Activated T-cell treated with anti-CD3 and anti-CD28 coated beads, Interleukin-2, amount 50 U/mL, for 24 hours (primary cell): ENCODE measurements at regions not wholly inside any gene's neighbourhood (a gene's known extent, or its start where the extent isn't known, plus 50 kb on each side); places are given as distances from the start of the nearest gene placed in this dataset.

ENCODE experiments used
- DNase-seq: peaks from one replicate; pipeline ENCODE4 v3.0.0-alpha.2; 2020
- H3K27ac Mint-ChIP-seq: 2 replicates; pipeline ENCODE4 v1.8.0; 2020; ENCODE audit warnings: mild to moderate bottlenecking, mixed read lengths
- H3K27me3 Mint-ChIP-seq: 2 replicates; pipeline ENCODE4 v1.8.0; 2020; ENCODE audit warnings: mixed read lengths
- H3K36me3 Mint-ChIP-seq: 2 replicates; pipeline ENCODE4 v1.8.0; 2020; ENCODE audit warnings: low read depth, mixed read lengths
- H3K4me1 Mint-ChIP-seq: 2 replicates; pipeline ENCODE4 v1.8.0; 2020; ENCODE audit warnings: low read depth, mixed read lengths
- H3K4me3 Mint-ChIP-seq: 2 replicates; pipeline ENCODE4 v1.8.0; 2020; ENCODE audit warnings: mild to moderate bottlenecking, moderate library complexity, mixed read lengths
- H3K9me3 Mint-ChIP-seq: 2 replicates; pipeline ENCODE4 v1.8.0; 2020; ENCODE audit warnings: mixed read lengths

DNA sequence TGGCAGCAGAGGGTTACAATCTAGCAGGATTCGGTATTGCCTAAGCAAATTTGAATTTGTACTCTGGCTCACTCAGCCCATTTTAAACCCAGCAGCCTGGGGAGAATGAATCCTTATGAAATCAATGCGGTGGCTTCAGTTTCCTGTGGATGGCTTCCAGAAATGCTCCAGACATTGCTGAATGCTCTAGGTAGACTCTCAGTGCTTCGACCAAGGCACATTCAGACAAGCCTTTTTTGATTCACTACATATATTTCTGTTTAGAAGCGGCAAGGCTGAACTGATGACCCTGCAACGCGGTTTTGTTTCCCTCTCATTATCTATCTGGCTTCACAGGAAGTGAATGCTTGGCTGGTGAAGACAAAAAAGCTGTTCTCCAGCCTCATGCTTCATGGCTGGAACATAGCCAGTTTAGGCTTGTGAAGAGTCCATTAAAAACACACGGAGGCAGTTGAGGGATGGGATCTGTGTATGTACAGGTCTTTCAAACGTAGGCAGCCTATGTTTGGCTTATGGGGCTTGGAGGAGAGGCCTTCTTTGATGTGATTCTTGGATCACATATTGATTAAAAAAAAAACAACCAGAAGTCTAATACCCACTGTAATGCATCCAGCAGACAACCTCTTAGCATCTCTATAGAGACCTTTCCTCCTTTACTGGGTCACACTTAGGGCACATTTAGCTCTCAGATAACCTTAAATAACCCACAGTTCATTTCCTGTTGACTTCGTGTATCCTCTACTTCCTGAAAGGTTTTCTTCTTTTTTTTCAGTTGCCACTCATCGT lies 400.2 kb upstream of the TBL1XR1 start:
- DNase-seq: peak; percentile 53
- H3K4me3 Mint-ChIP-seq: peak overlapping the region; percentile 56
- H3K4me1 Mint-ChIP-seq: peaks cover 80% of the 10 kb centered on the region
- H3K36me3 Mint-ChIP-seq: peaks cover 5% of the 10 kb centered on the region
- no peaks in the 10 kb centered on the region for H3K9me3 Mint-ChIP-seq
- peak overlapping the region; percentile 93 for H3K27ac Mint-ChIP-seq
- no peaks in the 10 kb centered on the region for H3K27me3 Mint-ChIP-seq

- DNase-seq: no peak
Observed at GRCh38 chr3:177598097-177598833, 401.0 kb upstream of the TBL1XR1 start.

GRCh38 chr3:177599326-177599725 lies 402.0 kb upstream of the TBL1XR1 start:
- no peak overlapping the region for H3K27ac Mint-ChIP-seq
- no peaks in the 10 kb centered on the region for H3K27me3 Mint-ChIP-seq
- DNase-seq: no peak
- H3K4me1 Mint-ChIP-seq: peaks cover 85% of the 10 kb centered on the region
- H3K36me3 Mint-ChIP-seq: peaks cover 5% of the 10 kb centered on the region
- H3K4me3 Mint-ChIP-seq: no peak overlapping the region
- H3K9me3 Mint-ChIP-seq: no peaks in the 10 kb centered on the region

More at GRCh38 chr3:177598097-177598833, 401.0 kb upstream of the TBL1XR1 start:
- Mint-ChIP-seq H3K4me3 (peak overlapping the region; percentile 56), H3K36me3 (peaks cover 5% of the 10 kb centered on the region), H3K9me3 (no peaks in the 10 kb centered on the region), H3K27ac (peak overlapping the region; percentile 93), H3K27me3 (no peaks in the 10 kb centered on the region), H3K4me1 (peaks cover 85% of the 10 kb centered on the region)

GRCh38 chr3:177599837-177600236 lies 402.6 kb upstream of the TBL1XR1 start:
- H3K27ac Mint-ChIP-seq: no peak overlapping the region
- H3K4me3 Mint-ChIP-seq: no peak overlapping the region
- DNase-seq: no peak
- peaks cover 82% of the 10 kb centered on the region for H3K4me1 Mint-ChIP-seq
- H3K36me3 Mint-ChIP-seq: peaks cover 6% of the 10 kb centered on the region
- no peaks in the 10 kb centered on the region for H3K27me3 Mint-ChIP-seq
- peaks cover 2% of the 10 kb centered on the region for H3K9me3 Mint-ChIP-seq

- Mint-ChIP-seq H3K27me3 (no peaks in the 10 kb centered on the region), H3K4me3 (no peak overlapping the region), H3K27ac (no peak overlapping the region), H3K9me3 (peaks cover 4% of the 10 kb centered on the region), H3K36me3 (peaks cover 8% of the 10 kb centered on the region), H3K4me1 (peaks cover 78% of the 10 kb centered on the region)
- no peak for DNase-seq
Observed at GRCh38 chr3:177600411-177600810, 403.1 kb upstream of the TBL1XR1 start.

- Mint-ChIP-seq H3K27ac (no peak overlapping the region), H3K9me3 (peaks cover 4% of the 10 kb centered on the region)
Observed at GRCh38 chr3:177601152-177601551, 403.9 kb upstream of the TBL1XR1 start.

GRCh38 chr3:177602601-177603147 lies 405.4 kb upstream of the TBL1XR1 start:
- DNase-seq: no peak
- H3K36me3 Mint-ChIP-seq: peaks cover 6% of the 10 kb centered on the region
- H3K27me3 Mint-ChIP-seq: no peaks in the 10 kb centered on the region
- peaks cover 65% of the 10 kb centered on the region for H3K4me1 Mint-ChIP-seq
- peaks cover 4% of the 10 kb centered on the region for H3K9me3 Mint-ChIP-seq
- H3K27ac Mint-ChIP-seq: peak overlapping the region; percentile 14
- H3K4me3 Mint-ChIP-seq: no peak overlapping the region

More at GRCh38 chr3:177601152-177601551, 403.9 kb upstream of the TBL1XR1 start:
- peaks cover 71% of the 10 kb centered on the region for H3K4me1 Mint-ChIP-seq
- H3K4me3 Mint-ChIP-seq: no peak overlapping the region
- no peak for DNase-seq
- H3K36me3 Mint-ChIP-seq: peaks cover 8% of the 10 kb centered on the region
- no peaks in the 10 kb centered on the region for H3K27me3 Mint-ChIP-seq

DNA sequence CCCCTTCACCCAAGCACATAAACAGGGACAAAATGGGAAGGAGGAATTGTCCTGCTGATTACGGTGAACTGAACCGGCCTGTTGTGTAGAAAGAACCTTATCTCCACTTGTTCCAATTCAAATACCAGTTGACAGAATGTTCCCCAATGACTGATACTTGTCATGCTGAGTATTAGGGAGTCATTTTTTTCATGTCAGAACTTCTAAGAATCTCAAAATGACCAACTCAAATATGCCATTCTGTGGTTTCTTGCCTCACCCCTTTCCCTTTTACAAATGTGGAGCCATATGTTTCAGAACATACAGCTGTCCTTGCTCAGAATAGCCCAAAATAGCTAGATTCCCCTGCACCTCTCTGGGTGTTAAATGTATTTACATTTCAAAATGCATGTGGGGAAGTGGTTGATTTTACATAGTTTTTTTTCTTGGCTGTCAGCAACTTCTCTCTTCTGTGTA lies 405.9 kb upstream of the TBL1XR1 start:
- Mint-ChIP-seq H3K27me3 (no peaks in the 10 kb centered on the region), H3K9me3 (peaks cover 4% of the 10 kb centered on the region), H3K4me3 (no peak overlapping the region), H3K4me1 (peaks cover 60% of the 10 kb centered on the region), H3K27ac (peak overlapping the region; percentile 7), H3K36me3 (peaks cover 3% of the 10 kb centered on the region)
- DNase-seq: no peak

- H3K4me1 Mint-ChIP-seq: peaks cover 50% of the 10 kb centered on the region
- H3K36me3 Mint-ChIP-seq: peaks cover 3% of the 10 kb centered on the region
- DNase-seq: no peak
- H3K4me3 Mint-ChIP-seq: no peak overlapping the region
- H3K27me3 Mint-ChIP-seq: no peaks in the 10 kb centered on the region
- H3K27ac Mint-ChIP-seq: no peak overlapping the region
- H3K9me3 Mint-ChIP-seq: peaks cover 4% of the 10 kb centered on the region
Observed at GRCh38 chr3:177604181-177604580, 406.9 kb upstream of the TBL1XR1 start.

DNA sequence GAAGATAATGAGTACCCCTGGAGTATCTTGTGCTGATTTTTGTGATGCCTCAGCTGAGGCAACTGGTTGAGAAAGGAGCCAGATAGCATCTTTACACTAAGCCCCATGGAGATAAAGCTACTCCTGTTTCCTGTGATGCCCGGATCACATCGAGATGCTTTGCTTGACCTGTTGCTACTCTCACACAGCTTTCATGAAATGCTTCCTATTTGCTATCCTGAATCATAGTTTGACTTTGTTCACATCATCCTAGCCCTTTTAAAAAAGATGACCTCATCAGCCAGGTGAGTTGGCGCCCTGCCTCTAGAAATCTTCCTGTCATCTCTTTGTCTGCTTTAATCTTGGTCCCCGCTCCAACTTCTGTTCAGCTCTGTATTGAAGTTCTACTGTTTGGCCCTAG lies 409.6 kb upstream of the TBL1XR1 start:
- no peak overlapping the region for H3K4me3 Mint-ChIP-seq
- H3K36me3 Mint-ChIP-seq: peaks cover 3% of the 10 kb centered on the region
- H3K27me3 Mint-ChIP-seq: no peaks in the 10 kb centered on the region
- peaks cover 4% of the 10 kb centered on the region for H3K9me3 Mint-ChIP-seq
- peaks cover 35% of the 10 kb centered on the region for H3K4me1 Mint-ChIP-seq
- DNase-seq: no peak
- no peak overlapping the region for H3K27ac Mint-ChIP-seq

DNA sequence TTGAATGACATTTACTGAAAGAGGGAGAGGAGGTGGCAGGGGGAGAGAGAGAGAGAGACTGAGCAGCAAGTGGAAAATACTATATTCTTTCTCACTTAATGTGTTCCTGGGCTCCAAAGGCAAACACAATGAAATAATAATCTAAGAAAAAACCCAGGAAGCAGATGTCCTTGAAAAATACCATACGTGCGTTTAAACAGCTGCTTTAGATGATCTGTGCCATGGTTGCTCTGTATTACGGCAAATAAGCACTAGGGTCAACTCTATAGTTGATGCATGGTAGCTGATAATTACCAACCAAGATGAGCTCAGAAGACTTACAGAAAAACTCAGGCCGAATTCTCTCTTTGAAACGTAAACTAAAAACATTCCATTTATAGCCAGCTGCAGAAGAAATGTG lies 410.3 kb upstream of the TBL1XR1 start:
- Mint-ChIP-seq H3K36me3 (peaks cover 3% of the 10 kb centered on the region), H3K27me3 (no peaks in the 10 kb centered on the region), H3K9me3 (peaks cover 4% of the 10 kb centered on the region), H3K4me1 (peaks cover 29% of the 10 kb centered on the region), H3K27ac (no peak overlapping the region), H3K4me3 (no peak overlapping the region)
- DNase-seq: no peak

- no peak for DNase-seq
- H3K36me3 Mint-ChIP-seq: peaks cover 3% of the 10 kb centered on the region
- H3K27me3 Mint-ChIP-seq: no peaks in the 10 kb centered on the region
- H3K4me1 Mint-ChIP-seq: peaks cover 20% of the 10 kb centered on the region
- H3K27ac Mint-ChIP-seq: no peak overlapping the region
- peaks cover 4% of the 10 kb centered on the region for H3K9me3 Mint-ChIP-seq
- no peak overlapping the region for H3K4me3 Mint-ChIP-seq
Observed at GRCh38 chr3:177608443-177608842, 411.2 kb upstream of the TBL1XR1 start.

GRCh38 chr3:177609613-177610012 lies 412.3 kb upstream of the TBL1XR1 start:
- Mint-ChIP-seq H3K36me3 (peaks cover 3% of the 10 kb centered on the region), H3K9me3 (peaks cover 4% of the 10 kb centered on the region), H3K27me3 (no peaks in the 10 kb centered on the region), H3K4me1 (peaks cover 18% of the 10 kb centered on the region), H3K27ac (no peak overlapping the region), H3K4me3 (no peak overlapping the region)
- no peak for DNase-seq

GRCh38 chr3:177610262-177610661 lies 413.0 kb upstream of the TBL1XR1 start:
- no peaks in the 10 kb centered on the region for H3K9me3 Mint-ChIP-seq
- no peaks in the 10 kb centered on the region for H3K36me3 Mint-ChIP-seq
- no peaks in the 10 kb centered on the region for H3K27me3 Mint-ChIP-seq
- H3K4me1 Mint-ChIP-seq: peaks cover 21% of the 10 kb centered on the region
- DNase-seq: no peak
- H3K27ac Mint-ChIP-seq: no peak overlapping the region
- H3K4me3 Mint-ChIP-seq: no peak overlapping the region
